ENCODE measurements at regions not wholly inside any gene's neighbourhood (a gene's known extent, or its start where the extent isn't known, plus 50 kb on each side); places are given as distances from the start of the nearest gene placed in this dataset.

- Histone ChIP-seq H3F3A (ENCODE audit: insufficient read depth, low read length) (no peaks in the 10 kb centered on the region), H3K79me2 (ENCODE audit: insufficient read depth, low read length) (no peaks in the 10 kb centered on the region), H3K36me3 (ENCODE audit: insufficient read depth, low read length) (no peaks in the 10 kb centered on the region), H3K27me3 (ENCODE audit: insufficient read depth, low read length) (no peaks in the 10 kb centered on the region), H3K4me3 (ENCODE audit: low read depth, low read length, poor library complexity, severe bottlenecking) (no peak overlapping the region), H2AFZ (ENCODE audit: low read length) (no peak overlapping the region), H3K9me2 (ENCODE audit: low read depth, low read length) (no peaks in the 10 kb centered on the region), H4K20me1 (ENCODE audit: insufficient read depth, low read length) (no peaks in the 10 kb centered on the region), H3K27ac (ENCODE audit: low read depth, low read length, poor library complexity, severe bottlenecking) (no peak overlapping the region), H3K9me3 (ENCODE audit: low read length) (no peaks in the 10 kb centered on the region), H3K4me1 (ENCODE audit: insufficient read depth, low read length, severe bottlenecking) (no peaks in the 10 kb centered on the region), H3K9ac (ENCODE audit: low read length) (no peak overlapping the region), H3K4me2 (ENCODE audit: low read length) (no peak overlapping the region)
- TF ChIP-seq CTCF (IDR thresholded peaks at IDR 0.05; ENCODE audit: low read length) (no peak), EZH2 (IDR thresholded peaks at IDR 0.05; ENCODE audit: borderline replicate concordance, low read length) (no peak)
These were observed 200.9 kb downstream of the GADD45G start for GRCh38 chr9:89805571-89806292.

DNA sequence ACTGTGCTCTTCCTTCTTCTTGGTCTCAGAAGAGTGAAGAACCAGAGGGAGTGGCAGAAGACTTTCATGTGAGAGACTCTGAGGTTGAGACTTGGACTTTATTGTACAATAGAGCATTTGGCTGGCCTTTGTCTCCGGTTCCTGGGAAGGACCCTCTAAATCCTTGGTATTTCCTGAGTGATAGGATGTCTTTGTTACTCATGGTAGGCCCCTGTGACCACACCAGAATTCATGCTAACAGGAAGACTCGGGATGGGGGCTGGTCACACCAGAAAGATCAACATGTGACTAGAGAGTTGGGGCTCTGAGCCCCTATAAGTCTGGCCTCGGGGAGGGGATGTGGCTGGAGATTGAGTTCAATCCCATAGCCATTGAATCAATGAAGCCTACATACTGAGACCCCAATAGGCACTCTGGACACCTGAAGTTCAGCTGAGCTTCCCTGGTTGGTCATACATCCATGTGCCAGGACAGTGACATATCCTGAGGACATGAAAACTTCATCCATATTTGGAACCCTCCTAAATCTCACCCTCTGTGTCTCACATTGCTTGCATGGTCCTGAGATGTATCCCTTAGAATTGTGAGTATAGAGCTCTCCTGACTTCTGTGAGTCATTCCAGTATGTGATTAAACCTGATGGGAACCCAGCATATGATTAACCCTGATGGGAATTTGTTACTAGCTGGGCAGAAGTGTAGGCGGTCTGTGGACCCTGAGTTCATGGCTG is 201.7 kb downstream of the GADD45G start:
- H3K27ac ChIP-seq (ENCODE audit: low read depth, low read length, poor library complexity, severe bottlenecking) = no peak overlapping the region
- no peaks in the 10 kb centered on the region for H3K27me3 ChIP-seq (ENCODE audit: insufficient read depth, low read length)

GRCh38 chr9:89807101-89807395 is 202.2 kb downstream of the GADD45G start:
- Histone ChIP-seq H3K9me3 (ENCODE audit: low read length) (no peaks in the 10 kb centered on the region), H3F3A (ENCODE audit: insufficient read depth, low read length) (no peaks in the 10 kb centered on the region), H3K4me3 (ENCODE audit: low read depth, low read length, poor library complexity, severe bottlenecking) (no peak overlapping the region), H3K27ac (ENCODE audit: low read depth, low read length, poor library complexity, severe bottlenecking) (no peak overlapping the region), H3K27me3 (ENCODE audit: insufficient read depth, low read length) (no peaks in the 10 kb centered on the region), H4K20me1 (ENCODE audit: insufficient read depth, low read length) (no peaks in the 10 kb centered on the region), H3K9me2 (ENCODE audit: low read depth, low read length) (no peaks in the 10 kb centered on the region), H3K9ac (ENCODE audit: low read length) (no peak overlapping the region), H3K36me3 (ENCODE audit: insufficient read depth, low read length) (no peaks in the 10 kb centered on the region), H3K79me2 (ENCODE audit: insufficient read depth, low read length) (no peaks in the 10 kb centered on the region), H3K4me2 (ENCODE audit: low read length) (no peak overlapping the region), H2AFZ (ENCODE audit: low read length) (no peak overlapping the region), H3K4me1 (ENCODE audit: insufficient read depth, low read length, severe bottlenecking) (no peaks in the 10 kb centered on the region)
- TF ChIP-seq CTCF (IDR thresholded peaks at IDR 0.05; ENCODE audit: low read length) = no peak
- no peak for TF ChIP-seq EZH2 (IDR thresholded peaks at IDR 0.05; ENCODE audit: borderline replicate concordance, low read length)

More for the DNA sequence above, 201.7 kb downstream of the GADD45G start:
- Histone ChIP-seq H3K4me1 (ENCODE audit: insufficient read depth, low read length, severe bottlenecking) (no peaks in the 10 kb centered on the region), H3K9me2 (ENCODE audit: low read depth, low read length) (no peaks in the 10 kb centered on the region), H3K9ac (ENCODE audit: low read length) (no peak overlapping the region), H4K20me1 (ENCODE audit: insufficient read depth, low read length) (no peaks in the 10 kb centered on the region), H2AFZ (ENCODE audit: low read length) (no peak overlapping the region), H3F3A (ENCODE audit: insufficient read depth, low read length) (no peaks in the 10 kb centered on the region), H3K36me3 (ENCODE audit: insufficient read depth, low read length) (no peaks in the 10 kb centered on the region), H3K4me2 (ENCODE audit: low read length) (no peak overlapping the region), H3K79me2 (ENCODE audit: insufficient read depth, low read length) (no peaks in the 10 kb centered on the region), H3K4me3 (ENCODE audit: low read depth, low read length, poor library complexity, severe bottlenecking) (no peak overlapping the region), H3K9me3 (ENCODE audit: low read length) (no peaks in the 10 kb centered on the region)
- TF ChIP-seq EZH2 (IDR thresholded peaks at IDR 0.05; ENCODE audit: borderline replicate concordance, low read length) = no peak
- TF ChIP-seq CTCF (IDR thresholded peaks at IDR 0.05; ENCODE audit: low read length) = no peak

Measured in OCI-LY1 (cell line).